ENCODE measurements at regions not wholly inside any gene's neighbourhood (a gene's known extent, or its start where the extent isn't known, plus 50 kb on each side); places are given as distances from the start of the nearest gene placed in this dataset.
A peak's percentile ranks its signal among the peaks of the same experiment; 100 is the strongest.

DNA sequence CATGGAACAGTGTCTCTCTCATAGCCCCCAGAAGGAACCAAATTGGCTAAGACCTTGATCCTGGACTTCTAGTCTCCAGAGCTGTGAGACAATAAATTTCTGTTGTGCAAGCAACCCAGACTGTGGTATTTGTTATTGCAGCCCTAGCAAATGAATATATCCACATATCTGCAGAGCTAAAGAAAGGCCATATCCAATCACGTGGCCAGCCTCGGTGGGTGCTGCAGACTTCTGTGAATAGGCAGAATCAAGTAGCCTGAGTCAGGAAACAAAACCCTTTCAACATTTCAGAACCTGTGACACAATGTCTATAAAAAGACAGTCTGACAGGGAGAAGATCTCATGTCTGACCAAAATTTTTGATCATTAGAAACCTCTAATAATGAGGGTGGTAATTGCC lies 71.0 kb upstream of the CPM start:
- H3K4me1 ChIP-seq (replicated peaks; ENCODE audit: insufficient read depth): peaks cover 28% of the 10 kb centered on the region
- 0 out of 2 replicates have a peak, but pooled peaks cover 1% of the 10 kb centered on the region for H3K9me3 ChIP-seq (ENCODE audit: insufficient read depth, low read depth)
- no peak overlapping the region for H2AFZ ChIP-seq
- no peak for DNase-seq
- TF ChIP-seq, protein P1, sequence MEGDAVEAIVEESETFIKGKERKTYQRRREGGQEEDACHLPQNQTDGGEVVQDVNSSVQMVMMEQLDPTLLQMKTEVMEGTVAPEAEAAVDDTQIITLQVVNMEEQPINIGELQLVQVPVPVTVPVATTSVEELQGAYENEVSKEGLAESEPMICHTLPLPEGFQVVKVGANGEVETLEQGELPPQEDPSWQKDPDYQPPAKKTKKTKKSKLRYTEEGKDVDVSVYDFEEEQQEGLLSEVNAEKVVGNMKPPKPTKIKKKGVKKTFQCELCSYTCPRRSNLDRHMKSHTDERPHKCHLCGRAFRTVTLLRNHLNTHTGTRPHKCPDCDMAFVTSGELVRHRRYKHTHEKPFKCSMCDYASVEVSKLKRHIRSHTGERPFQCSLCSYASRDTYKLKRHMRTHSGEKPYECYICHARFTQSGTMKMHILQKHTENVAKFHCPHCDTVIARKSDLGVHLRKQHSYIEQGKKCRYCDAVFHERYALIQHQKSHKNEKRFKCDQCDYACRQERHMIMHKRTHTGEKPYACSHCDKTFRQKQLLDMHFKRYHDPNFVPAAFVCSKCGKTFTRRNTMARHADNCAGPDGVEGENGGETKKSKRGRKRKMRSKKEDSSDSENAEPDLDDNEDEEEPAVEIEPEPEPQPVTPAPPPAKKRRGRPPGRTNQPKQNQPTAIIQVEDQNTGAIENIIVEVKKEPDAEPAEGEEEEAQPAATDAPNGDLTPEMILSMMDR (conservative IDR thresholded peaks at IDR 0.05): no peak
- TF ChIP-seq EZH2 (IDR thresholded peaks at IDR 0.05; ENCODE audit: low read depth): no peak
- POLR2A ChIA-PET (ENCODE audit: unreplicated experiment): no interaction called here
- peaks cover 17% of the 10 kb centered on the region for H3F3A ChIP-seq (ENCODE audit: insufficient read depth, low read depth)
- H3K36me3 ChIP-seq (ENCODE audit: low read depth): no peaks in the 10 kb centered on the region
- no peak overlapping the region for H3K27ac ChIP-seq
- no peak overlapping the region for H3K4me3 ChIP-seq
- H3K9me2 ChIP-seq (ENCODE audit: insufficient read depth): no peaks in the 10 kb centered on the region
- no TSS peak for BruUV-seq (replicated peaks)
- CTCF ChIA-PET: no interaction called here
- H3K79me2 ChIP-seq (ENCODE audit: low read depth): no peaks in the 10 kb centered on the region
- no peaks in the 10 kb centered on the region for H4K20me1 ChIP-seq (ENCODE audit: insufficient read depth)
- H3K27me3 ChIP-seq (ENCODE audit: insufficient read depth, low read depth): no peaks in the 10 kb centered on the region
- intact Hi-C loops (cut with micrococcal nuclease; ENCODE audit: unreplicated experiment): no loop called here
- no peak overlapping the region for H3K4me2 ChIP-seq

DNA sequence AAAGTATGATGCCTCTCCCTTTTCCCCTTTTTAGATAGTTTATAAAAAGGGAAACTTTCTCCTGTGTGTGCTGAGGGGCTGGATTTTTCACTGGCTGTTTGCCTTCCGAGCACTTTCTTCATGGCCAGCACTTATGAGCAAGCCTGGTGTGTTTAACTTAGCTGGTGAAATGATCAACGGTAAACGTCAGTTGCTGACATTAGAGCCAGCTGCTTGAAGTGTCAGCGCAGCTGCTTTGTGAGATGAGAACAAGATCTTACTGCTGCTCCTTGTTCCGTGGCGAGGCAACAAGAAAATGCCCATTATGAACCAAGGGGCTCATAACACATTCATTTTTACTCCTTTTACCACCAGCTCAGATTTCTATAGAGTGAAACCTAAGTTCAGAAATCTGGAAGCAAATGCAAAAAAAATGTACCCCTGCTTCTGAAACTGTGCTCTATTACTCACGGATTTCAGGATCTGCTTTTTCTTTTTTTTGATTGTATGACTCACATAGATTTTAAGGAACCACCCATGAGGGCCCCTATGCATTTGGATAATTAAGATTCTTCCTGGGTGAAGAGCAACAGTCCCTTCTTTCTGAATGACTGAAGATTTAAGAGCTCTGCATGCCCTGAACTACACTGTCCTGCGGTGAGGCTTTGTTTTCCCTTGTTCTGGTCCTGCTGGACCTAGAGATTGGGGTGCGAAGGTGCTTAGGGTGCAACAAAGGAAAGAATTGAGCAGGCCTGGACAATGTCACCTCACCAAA lies 74.3 kb upstream of the CPM start:
- Histone ChIP-seq H3K4me3 (peak overlapping the region; percentile 15; the same call in 1 of the 2 replicates), H3K4me1 (replicated peaks; ENCODE audit: insufficient read depth) (peaks cover 31% of the 10 kb centered on the region), H3F3A (ENCODE audit: insufficient read depth, low read depth) (peaks cover 22% of the 10 kb centered on the region), H3K36me3 (ENCODE audit: low read depth) (no peaks in the 10 kb centered on the region), H3K79me2 (ENCODE audit: low read depth) (no peaks in the 10 kb centered on the region), H3K9me3 (ENCODE audit: insufficient read depth, low read depth) (no peaks in the 10 kb centered on the region), H3K27ac (peak overlapping the region; percentile 74), H3K27me3 (ENCODE audit: insufficient read depth, low read depth) (no peaks in the 10 kb centered on the region), H3K4me2 (peak overlapping the region; percentile 66), H2AFZ (peak overlapping the region; percentile 9; the same call in 1 of the 2 replicates), H3K9me2 (ENCODE audit: insufficient read depth) (no peaks in the 10 kb centered on the region), H4K20me1 (ENCODE audit: insufficient read depth) (no peaks in the 10 kb centered on the region)
- POLR2A ChIA-PET (ENCODE audit: unreplicated experiment): interaction anchor here (0.5 to 0.7 kb wide), 3 partner anchors 50 to 67 kb away, joined by 3 to 11 read pairs (median 3); no protein-coding TSS in a partner anchor
- BruUV-seq (replicated peaks): no TSS peak
- TF ChIP-seq, protein P1 (conservative IDR thresholded peaks at IDR 0.05): no peak
- no peak for TF ChIP-seq EZH2 (IDR thresholded peaks at IDR 0.05; ENCODE audit: low read depth)
- CTCF ChIA-PET: no interaction called here
- peak in 1 of 2 experiments; percentile 62 for DNase-seq
- intact Hi-C loops (cut with micrococcal nuclease; ENCODE audit: unreplicated experiment): loop anchor here (1.0 to 5.0 kb wide), 3 partner anchors 46 to 65 kb away; no protein-coding TSS in a partner anchor

DNA sequence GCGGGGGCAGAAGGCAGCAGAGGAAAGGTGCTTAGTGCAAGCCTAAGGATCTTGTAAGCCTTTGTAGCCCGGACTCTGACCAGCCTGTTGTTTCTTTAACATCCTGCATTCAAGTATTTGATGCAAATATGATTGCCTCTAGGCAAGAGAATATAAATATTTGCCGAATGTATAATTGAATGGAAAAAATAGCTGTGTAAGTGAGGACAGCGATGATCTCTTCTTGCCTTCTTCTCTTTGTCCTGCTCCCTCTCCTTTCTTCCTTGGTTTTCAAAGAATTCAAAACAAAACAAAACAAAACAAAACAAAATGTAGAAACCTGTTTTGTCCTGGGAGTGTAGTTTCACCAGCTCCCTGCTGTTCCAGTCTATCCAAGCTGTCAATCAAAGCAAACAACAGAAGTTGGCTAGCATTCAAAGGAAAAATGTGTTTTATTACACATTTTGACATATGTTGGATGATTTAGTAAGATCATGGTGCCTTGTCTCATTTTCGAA lies 74.9 kb upstream of the CPM start:
- no peaks in the 10 kb centered on the region for H3K9me2 ChIP-seq (ENCODE audit: insufficient read depth)
- H4K20me1 ChIP-seq (ENCODE audit: insufficient read depth): no peaks in the 10 kb centered on the region
- no peak overlapping the region for H2AFZ ChIP-seq
- POLR2A ChIA-PET (ENCODE audit: unreplicated experiment): interaction anchor here (0.7 kb wide), 2 partner anchors 35 to 66 kb away, joined by 7 to 11 read pairs; no protein-coding TSS in a partner anchor
- DNase-seq: peak in 1 of 2 experiments; percentile 49
- CTCF ChIA-PET: no interaction called here
- intact Hi-C loops (cut with micrococcal nuclease; ENCODE audit: unreplicated experiment): loop anchor here (1.0 to 5.0 kb wide), 3 partner anchors 45 to 66 kb away; no protein-coding TSS in a partner anchor
- no peaks in the 10 kb centered on the region for H3K9me3 ChIP-seq (ENCODE audit: insufficient read depth, low read depth)
- peaks cover 31% of the 10 kb centered on the region for H3K4me1 ChIP-seq (replicated peaks; ENCODE audit: insufficient read depth)
- peak overlapping the region; percentile 66 for H3K4me2 ChIP-seq
- H3K27me3 ChIP-seq (ENCODE audit: insufficient read depth, low read depth): no peaks in the 10 kb centered on the region
- BruUV-seq (replicated peaks): no TSS peak
- H3K27ac ChIP-seq: peak overlapping the region; percentile 74
- no peak for TF ChIP-seq EZH2 (IDR thresholded peaks at IDR 0.05; ENCODE audit: low read depth)
- TF ChIP-seq, protein P1 (conservative IDR thresholded peaks at IDR 0.05): no peak
- peaks cover 22% of the 10 kb centered on the region for H3F3A ChIP-seq (ENCODE audit: insufficient read depth, low read depth)
- H3K36me3 ChIP-seq (ENCODE audit: low read depth): no peaks in the 10 kb centered on the region
- no peaks in the 10 kb centered on the region for H3K79me2 ChIP-seq (ENCODE audit: low read depth)
- H3K4me3 ChIP-seq: 0 out of 2 replicates have a peak overlapping the region, but pooled peaks have one; percentile 0

Measured in PC-9 (cell line).